GM12892 (cell line): ENCODE measurements at regions not wholly inside any gene's neighbourhood (a gene's known extent, or its start where the extent isn't known, plus 50 kb on each side); places are given as distances from the start of the nearest gene placed in this dataset.
"Not testable (repeated sequence)": the region's sequence is repeated elsewhere in the genome, so short reads cannot be mapped to it uniquely, and the experiment has no call there.

Experiments used
- DNase-seq: peaks from one replicate; pipeline ENCODE4 v3.0.0; 2011; ENCODE audit not compliant: insufficient read length
- FAIRE-seq: peaks from 2 replicates; lab custom pipeline; 2011; peaks lifted over from hg19 to GRCh38; lab: Jason Lieb, UNC
- POLR2A ChIP-seq: IDR thresholded peaks from 2 replicates; pipeline ENCODE4 v1.6.1; 2011; ENCODE audit warnings: low read depth, low read length, control low read depth
- POLR2AphosphoS5 ChIP-seq: IDR thresholded peaks from 2 replicates; pipeline ENCODE4 v1.6.1; 2011; ENCODE audit warnings: low read depth, low read length, control low read depth
- TAF1 ChIP-seq: IDR thresholded peaks from 2 replicates; pipeline ENCODE4 v1.6.1; 2011; ENCODE audit warnings: low read depth, mild to moderate bottlenecking, control low read depth, low read length, borderline replicate concordance

GRCh38 chr4:13678186-13678924 lies 50.8 kb upstream of the BOD1L1 start:
- DNase-seq (no peak), FAIRE-seq (no peak)
- TF ChIP-seq POLR2A (no peak), TAF1 (no peak), POLR2AphosphoS5 (no peak)

- no peak for DNase-seq
- FAIRE-seq: no peak
- no peak for TF ChIP-seq POLR2A
- no peak for TF ChIP-seq TAF1
- no peak for TF ChIP-seq POLR2AphosphoS5
Measured at GRCh38 chr4:13681570-13681969, 54.0 kb upstream of the BOD1L1 start.

GRCh38 chr4:13694256-13694655 lies 66.7 kb upstream of the BOD1L1 start:
- FAIRE-seq (no peak), DNase-seq (no peak)
- TF ChIP-seq POLR2A (no peak), POLR2AphosphoS5 (no peak)

DNA sequence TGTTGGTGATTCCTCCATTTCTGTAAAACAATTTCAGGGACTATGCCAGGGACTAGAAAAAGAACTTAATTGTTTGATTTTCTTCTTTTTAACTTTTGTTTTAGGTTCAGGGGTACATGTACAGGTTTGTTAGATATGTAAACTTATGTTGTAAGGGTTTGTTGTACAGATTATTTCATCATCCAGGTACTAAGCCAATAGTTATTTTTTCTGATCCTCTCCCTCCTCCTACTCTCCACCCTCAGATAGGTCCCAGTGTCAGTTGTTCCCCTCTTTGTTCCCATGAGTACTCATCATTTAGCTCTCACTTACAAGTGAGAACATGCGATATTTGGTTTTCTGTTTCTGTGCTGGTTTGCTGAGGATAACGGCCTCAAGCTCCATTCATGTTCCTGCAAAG lies 70.8 kb upstream of the BOD1L1 start:
- TF ChIP-seq TAF1: no peak
- TF ChIP-seq POLR2A: no peak
- TF ChIP-seq POLR2AphosphoS5: no peak
- no peak for FAIRE-seq
- DNase-seq: no peak

DNA sequence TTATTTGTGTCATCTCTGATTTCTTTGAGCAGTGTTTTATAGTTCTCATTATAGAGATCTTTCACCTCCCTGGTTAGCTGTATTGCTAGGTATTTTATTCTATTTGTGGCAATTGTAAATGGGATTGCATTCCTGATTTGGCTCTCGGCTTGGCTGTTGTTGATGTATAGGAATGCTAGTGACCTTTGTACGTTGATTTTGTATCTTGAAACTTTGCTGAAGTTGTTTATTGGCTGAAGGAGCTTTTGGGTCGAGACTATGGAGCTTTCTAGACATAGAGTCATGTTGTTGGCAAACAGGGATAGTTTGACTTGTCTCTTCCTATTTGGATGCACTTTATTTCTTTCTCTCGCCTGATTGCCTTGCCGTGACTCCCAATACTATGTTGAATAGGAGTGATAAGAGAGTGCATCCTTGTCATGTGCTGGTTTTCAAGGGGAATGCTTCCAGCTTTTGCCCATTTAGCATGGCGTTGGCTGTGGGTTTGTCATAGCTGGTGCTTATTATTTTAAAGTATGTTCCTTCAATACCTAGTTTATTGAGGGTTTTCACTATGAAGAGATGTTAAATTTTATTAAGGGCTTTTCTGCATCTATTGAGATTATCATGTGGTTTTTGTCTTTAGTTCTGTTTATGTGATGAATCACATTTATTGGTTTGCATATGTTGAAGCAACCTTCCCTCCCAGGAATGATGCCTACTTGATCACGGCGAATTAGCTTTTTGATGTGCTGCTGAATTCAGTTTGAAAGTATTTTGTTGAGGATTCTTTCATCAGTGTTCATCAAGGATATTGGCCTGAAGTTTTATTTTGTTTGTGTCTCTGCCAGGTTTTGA lies 72.7 kb upstream of the BOD1L1 start:
- DNase-seq: no peak
- no peak for FAIRE-seq

GRCh38 chr4:13700858-13701140 lies 73.3 kb upstream of the BOD1L1 start:
- FAIRE-seq, DNase-seq: not testable (repeated sequence)

More for the DNA sequence above, 72.7 kb upstream of the BOD1L1 start:
- no peak for TF ChIP-seq POLR2AphosphoS5
- TF ChIP-seq POLR2A: no peak
- no peak for TF ChIP-seq TAF1

DNA sequence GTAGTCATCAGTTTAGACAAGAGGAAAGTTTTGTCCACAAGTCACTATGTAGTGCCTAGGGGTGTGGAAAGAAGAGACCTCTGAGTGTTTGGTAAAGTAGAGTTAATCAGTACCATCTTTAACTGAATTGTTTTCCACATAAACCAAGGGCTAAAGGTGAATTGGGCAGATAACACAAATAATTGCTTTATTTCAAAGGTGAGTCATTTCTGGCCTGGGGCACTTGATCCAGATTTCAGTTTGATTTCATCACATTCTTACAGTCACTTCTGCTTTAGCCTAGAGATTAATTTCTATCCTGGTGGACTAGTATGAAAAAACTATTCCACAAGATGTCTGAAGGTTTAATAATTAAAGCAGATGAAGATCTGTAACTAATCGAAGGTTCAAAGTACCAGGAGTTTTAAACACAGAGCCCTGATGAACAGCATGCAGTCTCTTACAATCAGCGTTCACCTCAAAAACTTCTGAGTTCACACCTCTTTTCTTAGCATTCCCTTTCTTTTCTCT lies 74.5 kb upstream of the BOD1L1 start:
- TF ChIP-seq POLR2AphosphoS5 (no peak), TAF1 (no peak), POLR2A (no peak)
- FAIRE-seq (no peak), DNase-seq (no peak)

DNA sequence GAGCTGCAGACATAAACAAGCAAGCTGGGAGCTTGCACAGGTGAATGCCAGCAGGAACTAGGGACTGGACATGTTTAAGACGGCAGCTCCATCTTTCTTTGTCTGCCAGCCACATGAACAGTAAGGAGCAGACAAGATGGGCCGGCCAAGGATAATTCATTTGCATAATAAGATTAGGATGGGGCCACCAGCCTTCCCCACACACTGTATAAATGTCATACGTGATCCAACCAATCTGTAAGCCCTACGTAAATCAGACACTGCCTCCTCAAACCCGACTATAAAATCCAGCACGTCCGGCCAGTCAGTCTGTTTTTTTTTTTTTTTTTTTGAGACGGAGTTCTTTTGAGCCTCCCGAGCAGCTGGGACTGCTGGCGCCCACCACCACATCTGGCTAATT lies 75.6 kb upstream of the BOD1L1 start:
- TF ChIP-seq TAF1 (no peak), POLR2A (no peak), POLR2AphosphoS5 (no peak)
- no peak for DNase-seq
- FAIRE-seq: no peak

DNA sequence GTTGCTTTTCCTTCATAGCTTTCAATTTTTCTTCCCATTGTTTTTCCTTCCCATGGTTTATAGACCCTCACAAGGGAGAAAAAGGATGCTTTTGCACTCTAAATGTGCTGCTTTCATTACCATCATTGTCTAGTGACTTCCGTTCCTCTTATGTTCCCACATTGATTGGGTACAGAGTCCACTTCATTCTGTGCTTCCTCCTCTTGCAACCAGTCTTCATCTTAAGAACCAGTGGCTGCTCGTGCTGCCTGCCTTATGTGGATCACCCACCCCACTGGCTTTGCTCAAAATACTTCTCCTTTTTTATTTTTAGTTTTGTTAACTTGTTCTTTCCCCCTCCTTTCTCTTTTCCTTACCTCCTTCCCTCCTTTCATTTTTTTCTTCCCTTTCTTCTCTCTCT lies 76.5 kb upstream of the BOD1L1 start:
- no peak for TF ChIP-seq POLR2AphosphoS5
- TF ChIP-seq TAF1: no peak
- TF ChIP-seq POLR2A: no peak
- no peak for FAIRE-seq
- no peak for DNase-seq

DNA sequence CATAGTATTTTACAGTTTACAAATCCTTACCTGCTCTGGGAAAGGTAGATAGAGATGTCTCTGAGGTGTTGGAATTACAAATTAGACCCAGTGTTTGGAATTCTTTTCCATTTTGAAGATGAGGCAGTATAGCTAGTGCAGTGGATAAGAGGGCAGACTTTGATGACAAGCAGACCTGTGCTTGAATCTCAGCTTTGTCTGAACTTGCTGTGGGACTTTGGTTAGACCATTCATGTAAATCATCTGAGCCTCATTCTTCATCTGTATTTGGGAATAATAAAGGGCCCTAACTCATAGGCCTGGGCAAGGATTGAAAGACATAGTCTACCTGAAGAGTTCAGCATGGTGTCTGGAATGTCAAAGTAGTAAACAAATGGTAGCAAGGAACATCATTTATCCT lies 77.2 kb upstream of the BOD1L1 start:
- TF ChIP-seq POLR2AphosphoS5 (no peak), TAF1 (no peak), POLR2A (no peak)
- FAIRE-seq (no peak), DNase-seq (no peak)

- FAIRE-seq (no peak), DNase-seq (no peak)
- TF ChIP-seq POLR2AphosphoS5: no peak
- TF ChIP-seq POLR2A: no peak
Measured at GRCh38 chr4:13705521-13706041, 78.1 kb upstream of the BOD1L1 start.

GRCh38 chr4:13706120-13706519 lies 78.6 kb upstream of the BOD1L1 start:
- FAIRE-seq (no peak), DNase-seq (no peak)
- TF ChIP-seq TAF1: no peak
- TF ChIP-seq POLR2A: no peak
- no peak for TF ChIP-seq POLR2AphosphoS5

DNA sequence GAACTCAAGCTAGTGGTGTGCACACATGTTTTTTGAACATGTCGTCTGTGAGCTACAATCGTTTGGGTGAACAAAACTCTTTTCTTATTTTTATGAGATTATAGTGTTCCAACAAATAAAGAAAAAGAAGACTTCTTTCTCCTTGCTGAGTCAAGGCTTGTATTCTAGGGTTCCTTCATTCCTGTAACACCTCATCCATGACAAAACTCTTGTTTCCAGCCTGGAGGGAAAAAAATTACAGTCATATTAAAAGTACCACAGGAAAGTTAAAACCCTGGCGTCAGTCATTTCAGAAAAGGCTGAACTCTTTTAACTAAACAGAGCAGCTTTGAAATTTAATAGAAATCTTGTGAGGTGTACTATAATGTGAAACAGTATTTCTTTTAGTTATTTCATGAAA lies 79.2 kb upstream of the BOD1L1 start:
- TF ChIP-seq POLR2AphosphoS5 (no peak), POLR2A (no peak), TAF1 (no peak)
- FAIRE-seq (no peak), DNase-seq (no peak)

GRCh38 chr4:13710246-13710885 lies 82.8 kb upstream of the BOD1L1 start:
- FAIRE-seq (no peak), DNase-seq (no peak)
- no peak for TF ChIP-seq TAF1
- TF ChIP-seq POLR2A: no peak
- no peak for TF ChIP-seq POLR2AphosphoS5
